ENCODE measurements at regions not wholly inside any gene's neighbourhood (a gene's known extent, or its start where the extent isn't known, plus 50 kb on each side); places are given as distances from the start of the nearest gene placed in this dataset.

GRCh38 chr16:6091021-6091420, 993.4 kb upstream of the EEF2KMT start:
- Histone ChIP-seq H3K36me3 (no peaks in the 10 kb centered on the region), H3K27me3 (replicated peaks; ENCODE audit: insufficient read depth) (no peaks in the 10 kb centered on the region), H3K9me3 (peaks cover 4% of the 10 kb centered on the region), H3K4me3 (no peak overlapping the region), H3K4me1 (ENCODE audit: control insufficient read depth in 1 of 2, low read depth in 2 of 2) (no peaks in the 10 kb centered on the region), H3K27ac (no peak overlapping the region)
- no peak for TF ChIP-seq CTCF (IDR thresholded peaks at IDR 0.05)
- DNase-seq (ENCODE audit: low spot score) (no peak), ATAC-seq (ENCODE audit: insufficient number of reproducible peaks, low FRiP score, low read depth) (no peak)

GRCh38 chr16:6081320-6081976, 983.9 kb upstream of the EEF2KMT start:
- Histone ChIP-seq H3K4me3 (no peak overlapping the region), H3K4me1 (ENCODE audit: control insufficient read depth in 1 of 2, low read depth in 2 of 2) (no peaks in the 10 kb centered on the region), H3K36me3 (no peaks in the 10 kb centered on the region), H3K9me3 (no peaks in the 10 kb centered on the region), H3K27me3 (replicated peaks; ENCODE audit: insufficient read depth) (no peaks in the 10 kb centered on the region), H3K27ac (no peak overlapping the region)
- TF ChIP-seq CTCF (IDR thresholded peaks at IDR 0.05) = no peak
- DNase-seq (ENCODE audit: low spot score) (no peak), ATAC-seq (ENCODE audit: insufficient number of reproducible peaks, low FRiP score, low read depth) (no peak)

- H3K27me3 ChIP-seq (replicated peaks; ENCODE audit: insufficient read depth) = no peaks in the 10 kb centered on the region
- ATAC-seq (ENCODE audit: insufficient number of reproducible peaks, low FRiP score, low read depth) = no peak
- TF ChIP-seq CTCF (IDR thresholded peaks at IDR 0.05) = no peak
These were observed 979.0 kb upstream of the EEF2KMT start for GRCh38 chr16:6076631-6077030.

GRCh38 chr16:6068063-6068462, 970.5 kb upstream of the EEF2KMT start:
- H3K4me3 ChIP-seq = no peak overlapping the region
- H3K4me1 ChIP-seq (ENCODE audit: control insufficient read depth in 1 of 2, low read depth in 2 of 2) = no peaks in the 10 kb centered on the region
- DNase-seq (ENCODE audit: low spot score) (no peak), ATAC-seq (ENCODE audit: insufficient number of reproducible peaks, low FRiP score, low read depth) (no peak)
- H3K9me3 ChIP-seq = no peaks in the 10 kb centered on the region
- no peak overlapping the region for H3K27ac ChIP-seq
- no peak for TF ChIP-seq CTCF (IDR thresholded peaks at IDR 0.05)
- no peaks in the 10 kb centered on the region for H3K36me3 ChIP-seq
- no peaks in the 10 kb centered on the region for H3K27me3 ChIP-seq (replicated peaks; ENCODE audit: insufficient read depth)

More at GRCh38 chr16:6076631-6077030, 979.0 kb upstream of the EEF2KMT start:
- Histone ChIP-seq H3K9me3 (no peaks in the 10 kb centered on the region), H3K4me1 (ENCODE audit: control insufficient read depth in 1 of 2, low read depth in 2 of 2) (no peaks in the 10 kb centered on the region), H3K27ac (no peak overlapping the region), H3K4me3 (no peak overlapping the region), H3K36me3 (no peaks in the 10 kb centered on the region)
- no peak for DNase-seq (ENCODE audit: low spot score)

GRCh38 chr16:6066652-6067051, 969.1 kb upstream of the EEF2KMT start:
- H3K4me1 ChIP-seq (ENCODE audit: control insufficient read depth in 1 of 2, low read depth in 2 of 2) = no peaks in the 10 kb centered on the region

More at GRCh38 chr16:6066652-6067051, 969.1 kb upstream of the EEF2KMT start:
- no peaks in the 10 kb centered on the region for H3K27me3 ChIP-seq (replicated peaks; ENCODE audit: insufficient read depth)
- H3K27ac ChIP-seq = no peak overlapping the region
- no peak overlapping the region for H3K4me3 ChIP-seq
- DNase-seq (ENCODE audit: low spot score) = no peak
- TF ChIP-seq CTCF (IDR thresholded peaks at IDR 0.05) = no peak
- H3K9me3 ChIP-seq = no peaks in the 10 kb centered on the region
- no peaks in the 10 kb centered on the region for H3K36me3 ChIP-seq
- no peak for ATAC-seq (ENCODE audit: insufficient number of reproducible peaks, low FRiP score, low read depth)

All from thoracic aorta (tissue), 2 donors.